IMR-90 (cell line): ENCODE measurements at regions not wholly inside any gene's neighbourhood (a gene's known extent, or its start where the extent isn't known, plus 50 kb on each side); places are given as distances from the start of the nearest gene placed in this dataset.
A peak's percentile ranks its signal among the peaks of the same experiment; 100 is the strongest.

Experiments
- ATAC-seq: fragments of 200-7000 bp; cut with Tn5 transposase; 2 replicates; pipeline ENCODE4 v1.9.1; 2020; ENCODE audit warnings: low read depth, mild to moderate bottlenecking, moderate library complexity
- BruUV-seq: library from RNA; stranded (reverse); fragments of 400-500 nt; replicated peaks from 2 replicates; lab custom pipeline; 2021; lab: Mats Ljungman, UMichigan
- CTCF ChIA-PET: fragments of 300-600 bp; formaldehyde crosslinking; extraction: SDS; loops from one replicate; lab custom pipeline; 2021; ENCODE audit warnings: antibody characterized with exemption; lab: Yijun Ruan, JAX
- POLR2A ChIA-PET: fragments of 300-600 bp; sonication (Branson Sonifier 250); formaldehyde crosslinking; loops from one replicate; lab custom pipeline; 2022; ENCODE audit warnings: antibody characterized with exemption; ENCODE audit not compliant: unreplicated experiment; lab: Charles Lee
- DNase-seq: peaks from one replicate; pipeline ENCODE4 v3.0.0; 2013
- H2AFZ ChIP-seq: replicated peaks from 2 replicates; pipeline ENCODE3; 2013; ENCODE audit warnings: low read length, mild to moderate bottlenecking; ENCODE audit not compliant: poor library complexity
- H2AK5ac ChIP-seq: 2 replicates; pipeline ENCODE4 v1.6.1; 2013; ENCODE audit warnings: low read depth, low read length, inconsistent platforms
- H2AK9ac ChIP-seq: replicated peaks from 2 replicates; pipeline ENCODE3; 2013; ENCODE audit warnings: mild to moderate bottlenecking, low read depth, low read length, moderate library complexity; ENCODE audit not compliant: poor library complexity
- H2BK120ac ChIP-seq: 2 replicates; pipeline ENCODE4 v1.6.1; 2013; ENCODE audit warnings: low read depth, low read length, inconsistent platforms
- H2BK15ac ChIP-seq: 3 replicates; pipeline ENCODE4 v1.6.1; 2013; ENCODE audit warnings: low read depth, low read length, inconsistent platforms
- H2BK20ac ChIP-seq: 2 replicates; pipeline ENCODE4 v1.6.1; 2013; ENCODE audit warnings: low read depth, mild to moderate bottlenecking, inconsistent platforms, low read length, moderate library complexity
- H2BK5ac ChIP-seq: 2 replicates; pipeline ENCODE4 v1.6.1; 2013; ENCODE audit warnings: mild to moderate bottlenecking, low read depth, low read length, inconsistent platforms; ENCODE audit not compliant: poor library complexity, severe bottlenecking
- H3K14ac ChIP-seq: replicated peaks from 2 replicates; pipeline ENCODE4 v1.6.1; 2013; ENCODE audit warnings: low read depth, low read length, inconsistent platforms
- H3K18ac ChIP-seq: 2 replicates; pipeline ENCODE4 v1.6.1; 2013; ENCODE audit warnings: low read depth, low read length, control low read depth
- H3K23ac ChIP-seq: 2 replicates; pipeline ENCODE4 v1.6.1; 2013; ENCODE audit warnings: low read depth, low read length, inconsistent platforms
- H3K27ac ChIP-seq: 2 replicates; pipeline ENCODE4 v1.5.1; 2013; ENCODE audit warnings: mild to moderate bottlenecking, control low read depth, low read length; ENCODE audit not compliant: insufficient read depth
- H3K27me3 ChIP-seq: 2 replicates; pipeline ENCODE4 v1.6.1; 2013; ENCODE audit warnings: low read length; ENCODE audit not compliant: control insufficient read depth, insufficient read depth
- H3K36me3 ChIP-seq: 2 replicates; pipeline ENCODE4 v1.6.1; 2013; ENCODE audit warnings: low read length, mixed read lengths; ENCODE audit not compliant: control insufficient read depth, insufficient read depth
- H3K4ac ChIP-seq: 2 replicates; pipeline ENCODE4 v1.6.1; 2013; ENCODE audit warnings: low read depth, low read length, inconsistent platforms
- H3K4me1 ChIP-seq: 2 replicates; pipeline ENCODE4 v1.6.1; 2013; ENCODE audit warnings: low read length, mixed read lengths; ENCODE audit not compliant: control insufficient read depth, insufficient read depth
- H3K4me2 ChIP-seq: 2 replicates; pipeline ENCODE4 v1.6.1; 2013; ENCODE audit warnings: low read depth, mild to moderate bottlenecking, control low read depth, low read length, moderate library complexity
- H3K4me3 ChIP-seq: 2 replicates; pipeline ENCODE4 v1.5.1; 2013; ENCODE audit warnings: low read depth, mild to moderate bottlenecking, control low read depth, low read length, moderate library complexity; ENCODE audit not compliant: insufficient read depth
- H3K56ac ChIP-seq: 2 replicates; pipeline ENCODE4 v1.6.1; 2013; ENCODE audit warnings: low read length, inconsistent platforms; ENCODE audit not compliant: insufficient read depth; ENCODE audit errors: extremely low read depth
- H3K79me1 ChIP-seq, 2 experiments: 2 replicates each; pipeline ENCODE4 v1.6.1; 2013; ENCODE audit warnings: low read length in 2 of 2, inconsistent platforms in 1 of 2, low read depth in 1 of 2
- H3K9ac ChIP-seq: 2 replicates; pipeline ENCODE4 v1.6.1; 2013; ENCODE audit warnings: low read depth, low read length, control low read depth
- H3K9me1 ChIP-seq: 2 replicates; pipeline ENCODE4 v1.6.1; 2013; ENCODE audit warnings: low read length, inconsistent platforms; ENCODE audit not compliant: insufficient read depth
- H3K9me3 ChIP-seq: 2 replicates; pipeline ENCODE4 v1.6.1; 2013; ENCODE audit warnings: low read length; ENCODE audit not compliant: control insufficient read depth, insufficient read depth
- H4K20me1 ChIP-seq: 2 replicates; pipeline ENCODE4 v1.6.1; 2013; ENCODE audit warnings: low read length, inconsistent platforms; ENCODE audit not compliant: insufficient read depth
- H4K5ac ChIP-seq: 2 replicates; pipeline ENCODE4 v1.6.1; 2013; ENCODE audit warnings: mild to moderate bottlenecking, low read depth, low read length, control low read depth
- H4K8ac ChIP-seq, 2 experiments: 2 replicates each; pipeline ENCODE4 v1.6.1; 2013; ENCODE audit warnings: low read depth in 2 of 2, low read length in 2 of 2, control low read depth in 1 of 2, inconsistent platforms in 1 of 2
- H4K91ac ChIP-seq: 2 replicates; pipeline ENCODE4 v1.6.1; 2013; ENCODE audit warnings: low read depth, low read length, inconsistent platforms; ENCODE audit not compliant: insufficient read depth
- BHLHE40 ChIP-seq: fragments of 150-350 bp; IDR thresholded peaks from 2 replicates; pipeline ENCODE4 v1.6.1; 2016; ENCODE audit warnings: mild to moderate bottlenecking, low read depth, low read length
- CTCF ChIP-seq: conservative IDR thresholded peaks from 2 replicates; pipeline ENCODE4 v1.5.1; 2012; ENCODE audit warnings: mild to moderate bottlenecking, low read depth, low read length, improper control_type of control experiment
- FOS ChIP-seq: fragments of 150-350 bp; IDR thresholded peaks from 2 replicates; pipeline ENCODE4 v1.6.1; 2016; ENCODE audit warnings: low read depth, low read length
- MAFK ChIP-seq: IDR thresholded peaks from 2 replicates; pipeline ENCODE4 v1.6.1; 2012; ENCODE audit warnings: low read depth, low read length, improper control_type of control experiment
- MAZ ChIP-seq: IDR thresholded peaks from 2 replicates; pipeline ENCODE4 v1.6.1; 2012; ENCODE audit warnings: low read depth, mild to moderate bottlenecking, low read length, improper control_type of control experiment, moderate library complexity, borderline replicate concordance
- RCOR1 ChIP-seq: IDR thresholded peaks from 2 replicates; pipeline ENCODE4 v1.6.1; 2012; ENCODE audit warnings: mild to moderate bottlenecking, low read length, improper control_type of control experiment; ENCODE audit not compliant: insufficient replicate concordance
- WGBS, 2 experiments: methylation state at CpG; one replicate each; pipeline versions ENCODE4 v1.1.5 to v1.1.7; 2013; ENCODE audit warnings: missing lambda C conversion rate in 2 of 2; ENCODE audit not compliant: insufficient read length in 1 of 2; ENCODE audit errors: extremely low coverage in 2 of 2; 5-methylcytosine and 5-hydroxymethylcytosine counted together
- dilution Hi-C: fragments of 300-500 bp; cut with HindIII; formaldehyde crosslinking; loops from one replicate; pipeline ENCODE4 v1.14.3; 2018; ENCODE audit warnings: low sequenced_read_pairs; ENCODE audit not compliant: unreplicated experiment
- in situ Hi-C: fragments of 300-500 bp; cut with MboI; formaldehyde crosslinking; loops from 3 replicates; pipeline ENCODE4 v1.14.3; 2019; ENCODE audit warnings: low sequenced_read_pairs, inconsistent platforms, mixed read lengths
- intact Hi-C: fragments of 100-400 bp; cut with micrococcal nuclease; formaldehyde crosslinking; loops from 2 replicates; pipeline ENCODE4 v1.10.0; 2022
- TF ChIP-seq, protein P1 (sequence below): fragments of 150-350 bp; IDR thresholded peaks from 2 replicates; pipeline ENCODE4 v1.6.1; 2016; ENCODE audit warnings: low read depth, mild to moderate bottlenecking, low read length, moderate library complexity, borderline replicate concordance

- no peak for TF ChIP-seq MAZ
These were observed 74.8 kb upstream of the POLG start (continued) for GRCh38 chr15:89409184-89410038.

- no TSS peak for BruUV-seq
These were observed 74.0 kb upstream of the POLG start for GRCh38 chr15:89408372-89409183.

More at GRCh38 chr15:89408372-89409183, 74.0 kb upstream of the POLG start:
- H2AK9ac ChIP-seq: no peak overlapping the region
- H2BK5ac ChIP-seq: no peak overlapping the region
- peak overlapping the region; percentile 28; the same call in 1 of the 2 replicates for H3K4me3 ChIP-seq
- ChIA-PET CTCF (interaction anchor here (0.7 kb wide), 1 partner anchor 22 kb away, joined by 3 read pairs; no protein-coding TSS in a partner anchor), POLR2A (no interaction called here)
- TF ChIP-seq RCOR1: no peak
- TF ChIP-seq BHLHE40: no peak
- TF ChIP-seq, protein P1, sequence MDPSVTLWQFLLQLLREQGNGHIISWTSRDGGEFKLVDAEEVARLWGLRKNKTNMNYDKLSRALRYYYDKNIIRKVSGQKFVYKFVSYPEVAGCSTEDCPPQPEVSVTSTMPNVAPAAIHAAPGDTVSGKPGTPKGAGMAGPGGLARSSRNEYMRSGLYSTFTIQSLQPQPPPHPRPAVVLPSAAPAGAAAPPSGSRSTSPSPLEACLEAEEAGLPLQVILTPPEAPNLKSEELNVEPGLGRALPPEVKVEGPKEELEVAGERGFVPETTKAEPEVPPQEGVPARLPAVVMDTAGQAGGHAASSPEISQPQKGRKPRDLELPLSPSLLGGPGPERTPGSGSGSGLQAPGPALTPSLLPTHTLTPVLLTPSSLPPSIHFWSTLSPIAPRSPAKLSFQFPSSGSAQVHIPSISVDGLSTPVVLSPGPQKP: no peak
- no peak for TF ChIP-seq FOS
- TF ChIP-seq CTCF: no peak
- TF ChIP-seq MAFK: no peak
- H3K27me3 ChIP-seq: peaks cover 100% of the 10 kb centered on the region
- H2BK15ac ChIP-seq: no peak overlapping the region
- ATAC-seq (peak; percentile 52), DNase-seq (peak; percentile 6)
- H2AFZ ChIP-seq: no peak overlapping the region
- no peak overlapping the region for H3K18ac ChIP-seq
- H3K36me3 ChIP-seq: no peaks in the 10 kb centered on the region
- peak overlapping the region; percentile 63 for H3K4me2 ChIP-seq
- in situ Hi-C loops: no loop called here
- no peak overlapping the region for H3K9ac ChIP-seq
- no peak overlapping the region for H3K56ac ChIP-seq
- H4K91ac ChIP-seq: no peak overlapping the region
- H4K20me1 ChIP-seq: no peaks in the 10 kb centered on the region; the same call in 1 of the 2 replicates
- intact Hi-C loops: no loop called here
- no peak overlapping the region for H3K27ac ChIP-seq
- WGBS, 2 experiments: 4% methylated on average over 17 of the region's 33 CpGs; no CpG with 5 or more reads in 1 of the 2 experiments
- no peak overlapping the region for H3K14ac ChIP-seq
- peaks cover 8% of the 10 kb centered on the region; the same call in 1 of the 2 replicates for H3K9me3 ChIP-seq
- H3K9me1 ChIP-seq: no peaks in the 10 kb centered on the region
- H3K4me1 ChIP-seq: peaks cover 1% of the 10 kb centered on the region; the same call in 1 of the 2 replicates
- no peaks in the 10 kb centered on the region for H3K79me1 ChIP-seq
- H2BK120ac ChIP-seq: no peak overlapping the region
- H3K23ac ChIP-seq: no peak overlapping the region
- H3K4ac ChIP-seq: no peak overlapping the region
- no peak overlapping the region for H2AK5ac ChIP-seq
- no peak overlapping the region for H4K8ac ChIP-seq
- dilution Hi-C loops: no loop called here
- no peak overlapping the region for H4K5ac ChIP-seq
- no peak overlapping the region for H2BK20ac ChIP-seq
